Caco-2 (cell line): ENCODE measurements at regions not wholly inside any gene's neighbourhood (a gene's known extent, or its start where the extent isn't known, plus 50 kb on each side); places are given as distances from the start of the nearest gene placed in this dataset.

Source experiments
- BruUV-seq: library from RNA; stranded (reverse); fragments of 400-500 nt; replicated peaks from 2 replicates; lab custom pipeline; 2021; lab: Mats Ljungman, UMichigan
- CTCF ChIA-PET: fragments of 300-600 bp; sonication (Branson Sonifier 250); formaldehyde crosslinking; loops from one replicate; lab custom pipeline; 2022; ENCODE audit warnings: antibody characterized with exemption; lab: Charles Lee
- POLR2A ChIA-PET: fragments of 300-600 bp; sonication (Branson Sonifier 250); formaldehyde crosslinking; loops from one replicate; lab custom pipeline; 2022; ENCODE audit warnings: antibody characterized with exemption; lab: Charles Lee
- DNase-seq, 2 experiments: peaks; one replicate each; pipeline versions ENCODE4 v3.0.0 to v3.0.0-alpha.2; 2020 to 2022
- H3K27me3 ChIP-seq: replicated peaks from 2 replicates; pipeline ENCODE4 v1.6.0; 2011; ENCODE audit warnings: low read length; ENCODE audit not compliant: control insufficient read depth, insufficient read depth
- H3K36me3 ChIP-seq: 2 replicates; pipeline ENCODE4 v1.5.1; 2011; ENCODE audit warnings: low read length; ENCODE audit not compliant: control insufficient read depth, insufficient read depth
- H3K4me1 ChIP-seq: fragments of 250-450 bp; sonication (Bioruptor Pico); 2 replicates; pipeline ENCODE4 v1.5.1; 2020; ENCODE audit warnings: mild to moderate bottlenecking
- H3K4me3 ChIP-seq: 2 replicates; pipeline ENCODE4 v1.5.1; 2011; ENCODE audit warnings: low read depth, mild to moderate bottlenecking, control low read depth, low read length
- H3K9me3 ChIP-seq: fragments of 250-450 bp; sonication (Bioruptor Pico); 2 replicates; pipeline ENCODE4 v1.5.1; 2020; ENCODE audit warnings: mild to moderate bottlenecking, moderate library complexity
- H3K27ac Mint-ChIP-seq: one replicate; pipeline ENCODE4 v1.8.0; 2022; ENCODE audit warnings: mixed read lengths; ENCODE audit not compliant: unreplicated experiment
- H3K27me3 Mint-ChIP-seq: one replicate; pipeline ENCODE4 v1.8.0; 2022; ENCODE audit warnings: mixed read lengths; ENCODE audit not compliant: insufficient read depth, unreplicated experiment
- H3K36me3 Mint-ChIP-seq: one replicate; pipeline ENCODE4 v1.8.0; 2022; ENCODE audit warnings: mild to moderate bottlenecking, mixed read lengths; ENCODE audit not compliant: insufficient read depth, unreplicated experiment
- H3K4me1 Mint-ChIP-seq: one replicate; pipeline ENCODE4 v1.8.0; 2022; ENCODE audit warnings: low read depth, mixed read lengths; ENCODE audit not compliant: unreplicated experiment
- H3K4me3 Mint-ChIP-seq: one replicate; pipeline ENCODE4 v1.8.0; 2022; ENCODE audit warnings: mild to moderate bottlenecking, moderate library complexity, mixed read lengths; ENCODE audit not compliant: unreplicated experiment
- H3K9me3 Mint-ChIP-seq: one replicate; pipeline ENCODE4 v1.8.0; 2022; ENCODE audit warnings: mixed read lengths; ENCODE audit not compliant: unreplicated experiment
- CTCF ChIP-seq, 2 experiments: fragments of 200-600 bp in 1 of 2; IDR thresholded peaks; 1 replicate in 1 of 2; 2 replicates in 1 of 2; pipeline versions ENCODE4 v1.5.1 to v1.8.0; 2011 to 2022; ENCODE audit warnings: antibody characterized with exemption in 1 of 2, control low read depth in 1 of 2, inconsistent platforms in 1 of 2, low read depth in 1 of 2, low read length in 1 of 2, mild to moderate bottlenecking in 1 of 2, moderate library complexity in 1 of 2; ENCODE audit not compliant: insufficient read depth in 1 of 2, severe bottlenecking in 1 of 2, unreplicated experiment in 1 of 2
- intact Hi-C: fragments of 100-400 bp; cut with micrococcal nuclease; formaldehyde crosslinking; loops from one replicate; pipeline ENCODE4 v1.10.0; 2022; ENCODE audit not compliant: unreplicated experiment

GRCh38 chr13:99055281-99055680, 77.4 kb upstream of the DOCK9 start:
- Histone ChIP-seq H3K9me3 (no peaks in the 10 kb centered on the region), H3K4me3 (no peak overlapping the region), H3K4me1 (peaks cover 13% of the 10 kb centered on the region; the same call in 1 of the 2 replicates), H3K36me3 (no peaks in the 10 kb centered on the region), H3K27me3 (no peaks in the 10 kb centered on the region)
- no peak overlapping the region for H3K4me3 Mint-ChIP-seq
- peaks cover 28% of the 10 kb centered on the region for H3K4me1 Mint-ChIP-seq
- H3K9me3 Mint-ChIP-seq, result no peaks in the 10 kb centered on the region
- POLR2A ChIA-PET, result no interaction called here
- H3K36me3 Mint-ChIP-seq, result peaks cover 8% of the 10 kb centered on the region
- CTCF ChIA-PET, result no interaction called here
- BruUV-seq, result no TSS peak
- no peaks in the 10 kb centered on the region for H3K27me3 Mint-ChIP-seq
- no peak for DNase-seq
- no peak overlapping the region for H3K27ac Mint-ChIP-seq
- intact Hi-C loops, result no loop called here
- TF ChIP-seq CTCF (IDR thresholded peaks at IDR 0.05; ENCODE audit: insufficient read depth in 1 of 2, low read depth in 1 of 2, low read length in 1 of 2, severe bottlenecking in 1 of 2, unreplicated experiment in 1 of 2), result no peak

- no peaks in the 10 kb centered on the region for H3K27me3 ChIP-seq
- Mint-ChIP-seq H3K4me3 (no peak overlapping the region), H3K9me3 (no peaks in the 10 kb centered on the region), H3K4me1 (peaks cover 28% of the 10 kb centered on the region), H3K27ac (no peak overlapping the region), H3K36me3 (peaks cover 8% of the 10 kb centered on the region), H3K27me3 (no peaks in the 10 kb centered on the region)
- ChIA-PET POLR2A (no interaction called here), CTCF (interaction anchor here (1.2 kb wide), 1 partner anchor 23 kb away, joined by 3 read pairs; no protein-coding TSS in a partner anchor)
- DNase-seq, result no peak
- H3K4me3 ChIP-seq, result no peak overlapping the region
- intact Hi-C loops, result no loop called here
- H3K9me3 ChIP-seq, result no peaks in the 10 kb centered on the region
- H3K4me1 ChIP-seq, result peaks cover 18% of the 10 kb centered on the region
- no peak for TF ChIP-seq CTCF (IDR thresholded peaks at IDR 0.05; ENCODE audit: insufficient read depth in 1 of 2, low read depth in 1 of 2, low read length in 1 of 2, severe bottlenecking in 1 of 2, unreplicated experiment in 1 of 2)
- H3K36me3 ChIP-seq, result no peaks in the 10 kb centered on the region
- no TSS peak for BruUV-seq
Observed at GRCh38 chr13:99055735-99056134, 77.9 kb upstream of the DOCK9 start.

- peaks cover 19% of the 10 kb centered on the region for H3K4me1 ChIP-seq
- no peaks in the 10 kb centered on the region for H3K9me3 ChIP-seq
- intact Hi-C loops, result no loop called here
- no TSS peak for BruUV-seq
- no peak overlapping the region for H3K27ac Mint-ChIP-seq
- H3K4me1 Mint-ChIP-seq, result peaks cover 35% of the 10 kb centered on the region
- POLR2A ChIA-PET, result no interaction called here
- no peaks in the 10 kb centered on the region for H3K27me3 ChIP-seq
- H3K4me3 Mint-ChIP-seq, result no peak overlapping the region
- CTCF ChIA-PET, result interaction anchor here (1.2 kb wide), 1 partner anchor 22 kb away, joined by 3 read pairs; no protein-coding TSS in a partner anchor
- TF ChIP-seq CTCF (IDR thresholded peaks at IDR 0.05; ENCODE audit: insufficient read depth in 1 of 2, low read depth in 1 of 2, low read length in 1 of 2, severe bottlenecking in 1 of 2, unreplicated experiment in 1 of 2), result no peak
- no peaks in the 10 kb centered on the region for H3K9me3 Mint-ChIP-seq
- H3K4me3 ChIP-seq, result no peak overlapping the region
- no peaks in the 10 kb centered on the region for H3K27me3 Mint-ChIP-seq
- peaks cover under 1% of the 10 kb centered on the region for H3K36me3 Mint-ChIP-seq
- no peaks in the 10 kb centered on the region for H3K36me3 ChIP-seq
- no peak for DNase-seq
Observed at GRCh38 chr13:99056381-99057014, 78.6 kb upstream of the DOCK9 start.
